GM12878 (cell line): ENCODE measurements at regions not wholly inside any gene's neighbourhood (a gene's known extent, or its start where the extent isn't known, plus 50 kb on each side); places are given as distances from the start of the nearest gene placed in this dataset.

Experiments
- ATAC-seq: fragments of 200-7000 bp; cut with Tn5 transposase; 3 replicates; pipeline ENCODE4 v1.9.1; 2020; ENCODE audit warnings: mild to moderate bottlenecking, moderate library complexity
- BruUV-seq: library from RNA; stranded (reverse); fragments of 400-500 nt; replicated peaks from 2 replicates; lab custom pipeline; 2021; lab: Mats Ljungman, UMichigan
- CTCF ChIA-PET: fragments of 300-600 bp; sonication (Branson Sonifier 250); formaldehyde crosslinking; extraction: SDS; loops from one replicate; lab custom pipeline; 2021; ENCODE audit warnings: inconsistent platforms; lab: Yijun Ruan, JAX
- POLR2A ChIA-PET: fragments of 350-600 bp; formaldehyde crosslinking; extraction: SDS; loops from one replicate; lab custom pipeline; 2021; ENCODE audit warnings: inconsistent platforms; lab: Charles Lee
- RAD21 ChIA-PET: fragments of 300-600 bp; sonication (Branson Sonifier 250); formaldehyde crosslinking; loops from one replicate; lab custom pipeline; 2023; ENCODE audit warnings: antibody characterized with exemption; ENCODE audit not compliant: unreplicated experiment; lab: Charles Lee
- SMC1A ChIA-PET: fragments of 300-600 bp; sonication (Branson Sonifier 250); formaldehyde crosslinking; loops from one replicate; lab custom pipeline; 2023; ENCODE audit not compliant: unreplicated experiment, uncharacterized antibody; lab: Charles Lee
- DNase-seq: peaks from one replicate; pipeline ENCODE4 v3.0.0-alpha.2; 2011; ENCODE audit warnings: low read depth, low spot score
- FAIRE-seq: peaks from 3 replicates; lab custom pipeline; 2011; peaks lifted over from hg19 to GRCh38; lab: Jason Lieb, UNC
- H2AFZ ChIP-seq: 2 replicates; pipeline ENCODE4 v1.6.0; 2011; ENCODE audit warnings: low read depth, low read length, control low read depth; ENCODE audit not compliant: control insufficient read depth
- H3K27ac ChIP-seq: 2 replicates; pipeline ENCODE4 v1.5.1; 2011; ENCODE audit warnings: control low read depth; ENCODE audit not compliant: control insufficient read depth, insufficient read depth
- H3K27me3 ChIP-seq, 2 experiments: replicated peaks in 1 of 2; 2 replicates each; pipeline versions ENCODE4 v1.6.0 to v1.6.1; 2011; ENCODE audit warnings: low read length in 1 of 2; ENCODE audit not compliant: control insufficient read depth in 2 of 2, insufficient read depth in 2 of 2
- H3K36me3 ChIP-seq, 2 experiments: 2 replicates each; pipeline ENCODE4 v1.5.1; 2011; ENCODE audit warnings: low read length in 1 of 2; ENCODE audit not compliant: control insufficient read depth in 2 of 2, insufficient read depth in 2 of 2
- H3K4me1 ChIP-seq: 2 replicates; pipeline ENCODE4 v1.6.1; 2011; ENCODE audit warnings: mild to moderate bottlenecking, low read length, moderate library complexity, mixed read lengths; ENCODE audit not compliant: control insufficient read depth, insufficient read depth
- H3K4me2 ChIP-seq: 2 replicates; pipeline ENCODE4 v1.6.0; 2011; ENCODE audit warnings: control low read depth; ENCODE audit not compliant: control insufficient read depth, insufficient read depth
- H3K4me3 ChIP-seq: fragments of 200-600 bp; sonication (generic); 2 replicates; pipeline ENCODE4 v1.5.1; 2016
- H3K79me2 ChIP-seq: 2 replicates; pipeline ENCODE4 v1.6.0; 2011; ENCODE audit warnings: low read length; ENCODE audit not compliant: control insufficient read depth, insufficient read depth
- H3K9ac ChIP-seq: 2 replicates; pipeline ENCODE4 v1.8.0; 2011; ENCODE audit warnings: low read length, control low read depth, mixed read lengths; ENCODE audit not compliant: control insufficient read depth, insufficient read depth
- H3K9me3 ChIP-seq: replicated peaks from 3 replicates; pipeline ENCODE4 v1.5.1; 2011; ENCODE audit warnings: mild to moderate bottlenecking, low read length; ENCODE audit not compliant: control insufficient read depth, insufficient read depth
- H4K20me1 ChIP-seq: 2 replicates; pipeline ENCODE4 v1.6.0; 2011; ENCODE audit not compliant: control insufficient read depth, insufficient read depth
- ATF2 ChIP-seq: IDR thresholded peaks from 2 replicates; pipeline ENCODE4 v1.6.1; 2012; ENCODE audit warnings: low read length, inconsistent platforms
- E4F1 ChIP-seq: fragments of 450-650 bp; IDR thresholded peaks from 2 replicates; pipeline ENCODE4 v1.6.1; 2018; ENCODE audit warnings: borderline replicate concordance, mild to moderate bottlenecking; ENCODE audit not compliant: partially characterized antibody
- ELK1 ChIP-seq: IDR thresholded peaks from 2 replicates; pipeline ENCODE4 v1.6.1; 2012; ENCODE audit warnings: low read depth, low read length, improper control_type of control experiment
- FOXK2 ChIP-seq: fragments of 450-650 bp; IDR thresholded peaks from 2 replicates; pipeline ENCODE4 v1.6.1; 2017; ENCODE audit warnings: mild to moderate bottlenecking, moderate library complexity
- IKZF2 ChIP-seq, 2 experiments: fragments of 450-650 bp; IDR thresholded peaks; 2 replicates each; pipeline ENCODE4 v1.6.1; 2017; ENCODE audit warnings: mild to moderate bottlenecking in 2 of 2, moderate library complexity in 2 of 2
- IRF4 ChIP-seq: IDR thresholded peaks from 2 replicates; pipeline ENCODE4 v1.6.1; 2011; ENCODE audit warnings: low read depth, low read length
- NFIC ChIP-seq: IDR thresholded peaks from 2 replicates; pipeline ENCODE4 v1.6.1; 2012; ENCODE audit warnings: low read depth, mild to moderate bottlenecking, inconsistent platforms, low read length, moderate library complexity
- NR2F1 ChIP-seq: fragments of 450-650 bp; conservative IDR thresholded peaks from 2 replicates; pipeline ENCODE4 v1.6.1; 2017; ENCODE audit warnings: mild to moderate bottlenecking
- POLR2AphosphoS5 ChIP-seq: IDR thresholded peaks from 2 replicates; pipeline ENCODE4 v1.6.1; 2011; ENCODE audit warnings: mild to moderate bottlenecking, low read length, inconsistent platforms
- POU2F2 ChIP-seq: IDR thresholded peaks from 3 replicates; pipeline ENCODE4 v1.6.1; 2011; ENCODE audit warnings: low read depth, mild to moderate bottlenecking, low read length, borderline replicate concordance
- PRDM15 ChIP-seq: fragments of 450-650 bp; formaldehyde crosslinking; IDR thresholded peaks from 2 replicates; pipeline ENCODE4 v1.4.0; 2020; ENCODE audit warnings: mild to moderate bottlenecking, moderate library complexity
- SRF ChIP-seq, 2 experiments: IDR thresholded peaks; 2 replicates each; pipeline ENCODE4 v1.6.1; 2011; ENCODE audit warnings: low read depth in 2 of 2, low read length in 2 of 2, mild to moderate bottlenecking in 1 of 2, moderate library complexity in 1 of 2
- SUPT20H ChIP-seq: IDR thresholded peaks from 2 replicates; pipeline ENCODE4 v1.6.1; 2011; ENCODE audit warnings: low read depth, mild to moderate bottlenecking, low read length, moderate library complexity, borderline replicate concordance; ENCODE audit not compliant: control insufficient read depth
- TBL1XR1 ChIP-seq: IDR thresholded peaks from 2 replicates; pipeline ENCODE4 v1.6.1; 2012; ENCODE audit warnings: low read depth, low read length, improper control_type of control experiment
- WGBS: methylation state at CpG from one replicate; pipeline ENCODE4 v1.1.6; 2016; ENCODE audit warnings: low lambda C conversion rate; ENCODE audit not compliant: insufficient replicate concordance, insufficient coverage; ENCODE audit errors: missing lambda C conversion rate; 5-methylcytosine and 5-hydroxymethylcytosine counted together
- in situ Hi-C: fragments of 300-500 bp; cut with MboI; formaldehyde crosslinking; loops from 9 replicates; pipeline ENCODE4 v1.14.3; 2018; ENCODE audit warnings: mixed read lengths
- intact Hi-C: fragments of 100-400 bp; cut with micrococcal nuclease; formaldehyde crosslinking; loops from one replicate; pipeline ENCODE4 v1.14.2; 2022; ENCODE audit not compliant: unreplicated experiment

- intact Hi-C loops (no loop called here), in situ Hi-C loops (no loop called here)
- FAIRE-seq (no peak), ATAC-seq (no peak), DNase-seq (no peak)
- Histone ChIP-seq H3K27ac (no peak overlapping the region), H3K79me2 (no peaks in the 10 kb centered on the region), H3K9me3 (no peaks in the 10 kb centered on the region), H3K4me2 (no peak overlapping the region), H4K20me1 (no peaks in the 10 kb centered on the region), H3K36me3 (no peaks in the 10 kb centered on the region), H3K9ac (no peak overlapping the region), H2AFZ (no peak overlapping the region), H3K27me3 (no peaks in the 10 kb centered on the region), H3K4me3 (no peak overlapping the region), H3K4me1 (no peaks in the 10 kb centered on the region)
- ChIA-PET POLR2A (no interaction called here), RAD21 (no interaction called here), CTCF (no interaction called here), SMC1A (no interaction called here)
- TF ChIP-seq ELK1 (no peak), SUPT20H (no peak), ATF2 (no peak), IRF4 (no peak), TBL1XR1 (no peak), POLR2AphosphoS5 (no peak), POU2F2 (no peak), NFIC (no peak), E4F1 (no peak), FOXK2 (no peak), PRDM15 (no peak), IKZF2 (IDR thresholded peaks at IDR 0.05) (no peak), SRF (IDR thresholded peaks at IDR 0.05; ENCODE audit: low read depth in 2 of 2, low read length in 2 of 2) (no peak), NR2F1 (no peak)
- 35% methylated on average over 13 of the region's 13 CpGs for WGBS
- BruUV-seq = no TSS peak
Measured at GRCh38 chr2:129439406-129440302, 539.8 kb upstream of the RAB6C start.
